Left lung (tissue), 4 donors: ENCODE measurements at regions not wholly inside any gene's neighbourhood (a gene's known extent, or its start where the extent isn't known, plus 50 kb on each side); places are given as distances from the start of the nearest gene placed in this dataset.

Experiments
- ATAC-seq: fragments of 200-7000 bp; cut with Tn5 transposase; one replicate; pipeline ENCODE4 v1.9.1; 2020; ENCODE audit warnings: moderate library complexity
- DNase-seq, 4 donors: peaks; one replicate each; pipeline ENCODE4 v3.0.0-alpha.2; 2013 to 2020
- H3K27ac ChIP-seq, 2 donors: fragments of 200-600 bp; sonication (generic) in 1 of 2; one replicate each; pipeline versions ENCODE4 v1.5.0 to v1.8.0; 2020 to 2021
- H3K27me3 ChIP-seq, 2 donors: fragments of 200-600 bp; sonication (generic) in 1 of 2; one replicate each; pipeline versions ENCODE4 v1.5.0 to v1.8.0; 2020 to 2021
- H3K36me3 ChIP-seq, 2 donors: fragments of 200-600 bp; sonication (generic) in 1 of 2; one replicate each; pipeline versions ENCODE4 v1.5.0 to v1.8.0; 2020 to 2021
- H3K4me1 ChIP-seq, 2 donors: fragments of 200-600 bp; one replicate each; pipeline ENCODE4 v1.8.0; 2021
- H3K4me3 ChIP-seq, 2 donors: fragments of 200-600 bp; sonication (generic) in 1 of 2; one replicate each; pipeline versions ENCODE4 v1.5.0 to v1.8.0; 2020 to 2021; ENCODE audit warnings: mild to moderate bottlenecking in 1 of 2
- H3K9me3 ChIP-seq, 2 donors: fragments of 200-600 bp; sonication (generic) in 1 of 2; one replicate each; pipeline versions ENCODE4 v1.5.0 to v1.8.0; 2020 to 2021
- intact Hi-C, 2 donors: fragments of 100-400 bp; cut with DNase I; formaldehyde crosslinking; loops; one replicate each; pipeline versions ENCODE4 v1.11.2 to v1.14.2; 2022
- TF ChIP-seq, protein P1 (sequence below), 2 donors: fragments of 200-600 bp; sonication (generic) in 1 of 2; IDR thresholded peaks; one replicate each; pipeline versions ENCODE4 v1.5.0 to v1.8.0; 2021; ENCODE audit warnings: antibody characterized with exemption in 2 of 2
- donor health status: DM: no; HTN: yes; CAD: no.
- donor health status: DM: no; HTN: no; CAD: no.

- H3K27me3 ChIP-seq: no peaks in the 10 kb centered on the region
- TF ChIP-seq, protein P1, sequence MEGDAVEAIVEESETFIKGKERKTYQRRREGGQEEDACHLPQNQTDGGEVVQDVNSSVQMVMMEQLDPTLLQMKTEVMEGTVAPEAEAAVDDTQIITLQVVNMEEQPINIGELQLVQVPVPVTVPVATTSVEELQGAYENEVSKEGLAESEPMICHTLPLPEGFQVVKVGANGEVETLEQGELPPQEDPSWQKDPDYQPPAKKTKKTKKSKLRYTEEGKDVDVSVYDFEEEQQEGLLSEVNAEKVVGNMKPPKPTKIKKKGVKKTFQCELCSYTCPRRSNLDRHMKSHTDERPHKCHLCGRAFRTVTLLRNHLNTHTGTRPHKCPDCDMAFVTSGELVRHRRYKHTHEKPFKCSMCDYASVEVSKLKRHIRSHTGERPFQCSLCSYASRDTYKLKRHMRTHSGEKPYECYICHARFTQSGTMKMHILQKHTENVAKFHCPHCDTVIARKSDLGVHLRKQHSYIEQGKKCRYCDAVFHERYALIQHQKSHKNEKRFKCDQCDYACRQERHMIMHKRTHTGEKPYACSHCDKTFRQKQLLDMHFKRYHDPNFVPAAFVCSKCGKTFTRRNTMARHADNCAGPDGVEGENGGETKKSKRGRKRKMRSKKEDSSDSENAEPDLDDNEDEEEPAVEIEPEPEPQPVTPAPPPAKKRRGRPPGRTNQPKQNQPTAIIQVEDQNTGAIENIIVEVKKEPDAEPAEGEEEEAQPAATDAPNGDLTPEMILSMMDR (IDR thresholded peaks at IDR 0.05): no peak
- H3K4me3 ChIP-seq: no peak overlapping the region
- H3K9me3 ChIP-seq: no peaks in the 10 kb centered on the region
- no peaks in the 10 kb centered on the region for H3K36me3 ChIP-seq
- intact Hi-C loops: no loop called here
- no peak overlapping the region for H3K27ac ChIP-seq
- H3K4me1 ChIP-seq: no peaks in the 10 kb centered on the region
- ATAC-seq (no peak), DNase-seq (no peak)
These were observed 113.8 kb upstream of the CDH6 start for GRCh38 chr5:31079668-31080067.

GRCh38 chr5:31078956-31079355, 114.5 kb upstream of the CDH6 start:
- Histone ChIP-seq H3K9me3 (peaks cover 0 to 4% of the 10 kb centered on the region in 2 donors), H3K4me3 (no peak overlapping the region), H3K36me3 (no peaks in the 10 kb centered on the region), H3K27me3 (no peaks in the 10 kb centered on the region), H3K27ac (no peak overlapping the region), H3K4me1 (no peaks in the 10 kb centered on the region)
- no peak for ATAC-seq
- TF ChIP-seq, protein P1 (IDR thresholded peaks at IDR 0.05): no peak
- DNase-seq: no peak
- intact Hi-C loops: no loop called here

- ATAC-seq (no peak), DNase-seq (no peak)
- no peak overlapping the region for H3K27ac ChIP-seq
- no peaks in the 10 kb centered on the region for H3K27me3 ChIP-seq
- no peaks in the 10 kb centered on the region for H3K36me3 ChIP-seq
- H3K9me3 ChIP-seq: peaks cover 0 to 5% of the 10 kb centered on the region in 2 donors
- H3K4me3 ChIP-seq: no peak overlapping the region
- TF ChIP-seq, protein P1 (IDR thresholded peaks at IDR 0.05): no peak
- no peaks in the 10 kb centered on the region for H3K4me1 ChIP-seq
- intact Hi-C loops: no loop called here
These were observed 117.5 kb upstream of the CDH6 start for GRCh38 chr5:31075981-31076380.

- Histone ChIP-seq H3K4me3 (no peak overlapping the region), H3K4me1 (no peaks in the 10 kb centered on the region), H3K36me3 (no peaks in the 10 kb centered on the region), H3K9me3 (no peaks in the 10 kb centered on the region), H3K27ac (no peak overlapping the region), H3K27me3 (no peaks in the 10 kb centered on the region)
- TF ChIP-seq, protein P1 (IDR thresholded peaks at IDR 0.05): no peak
- intact Hi-C loops: no loop called here
- DNase-seq (no peak), ATAC-seq (no peak)
These were observed 125.2 kb upstream of the CDH6 start for GRCh38 chr5:31068287-31068686.

DNA sequence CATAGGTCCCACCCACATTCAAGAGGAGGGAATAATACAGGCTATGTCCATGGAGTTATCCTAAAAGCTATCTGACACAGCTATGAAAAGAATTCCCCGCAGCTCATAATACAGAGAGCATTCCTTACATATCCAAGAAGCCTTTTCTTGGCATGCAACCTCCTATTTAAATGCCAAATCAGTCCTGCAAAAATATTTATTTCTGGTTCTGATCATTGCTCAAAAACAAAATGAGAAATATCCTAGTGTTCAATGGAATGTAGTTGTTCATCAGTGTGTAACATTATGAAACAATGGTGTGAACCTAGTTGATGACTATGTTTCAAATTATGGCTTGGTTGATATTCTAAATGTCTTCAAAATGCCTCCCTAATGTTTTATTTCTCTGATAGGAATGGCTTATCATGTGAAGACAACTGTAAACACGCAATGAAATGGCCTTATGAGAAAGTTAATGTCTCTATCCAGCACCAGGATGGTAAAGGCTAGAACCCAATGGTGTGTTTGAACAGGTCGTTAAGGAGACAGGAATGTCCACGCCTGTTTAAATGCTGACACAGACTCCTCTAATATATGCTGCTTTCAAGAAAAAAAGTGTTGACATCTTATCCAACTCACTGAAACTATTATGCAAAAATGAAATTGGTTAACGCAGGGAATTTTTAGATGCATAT, 126.7 kb upstream of the CDH6 start:
- intact Hi-C loops: no loop called here
- TF ChIP-seq, protein P1 (IDR thresholded peaks at IDR 0.05): no peak
- ATAC-seq (no peak), DNase-seq (no peak)
- no peaks in the 10 kb centered on the region for H3K27me3 ChIP-seq
- H3K36me3 ChIP-seq: no peaks in the 10 kb centered on the region
- H3K4me3 ChIP-seq: no peak overlapping the region
- no peaks in the 10 kb centered on the region for H3K4me1 ChIP-seq
- no peaks in the 10 kb centered on the region for H3K9me3 ChIP-seq
- no peak overlapping the region for H3K27ac ChIP-seq
